ENCODE measurements at regions not wholly inside any gene's neighbourhood (a gene's known extent, or its start where the extent isn't known, plus 50 kb on each side); places are given as distances from the start of the nearest gene placed in this dataset.

DNA sequence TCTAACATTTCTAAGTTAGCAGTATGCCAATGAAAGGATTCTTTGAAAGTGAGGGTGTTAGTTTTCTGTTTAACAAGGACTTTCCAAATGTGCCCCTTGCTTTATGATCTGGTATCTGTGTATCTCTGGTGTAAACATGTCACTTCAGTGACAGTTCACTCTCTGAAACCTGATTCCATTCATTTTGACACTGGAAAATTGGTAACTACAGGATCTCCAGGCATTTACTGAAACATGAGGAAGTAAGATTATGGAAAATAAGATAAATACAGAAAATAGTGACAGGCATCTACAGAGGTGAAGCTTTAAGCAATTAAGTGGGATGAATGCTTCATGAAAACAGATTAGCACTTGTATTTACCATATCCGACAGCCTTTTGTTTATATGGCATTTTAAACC lies 101.6 kb upstream of the MYO16 start:
- no peak for DNase-seq (ENCODE audit: low read depth)

DNA sequence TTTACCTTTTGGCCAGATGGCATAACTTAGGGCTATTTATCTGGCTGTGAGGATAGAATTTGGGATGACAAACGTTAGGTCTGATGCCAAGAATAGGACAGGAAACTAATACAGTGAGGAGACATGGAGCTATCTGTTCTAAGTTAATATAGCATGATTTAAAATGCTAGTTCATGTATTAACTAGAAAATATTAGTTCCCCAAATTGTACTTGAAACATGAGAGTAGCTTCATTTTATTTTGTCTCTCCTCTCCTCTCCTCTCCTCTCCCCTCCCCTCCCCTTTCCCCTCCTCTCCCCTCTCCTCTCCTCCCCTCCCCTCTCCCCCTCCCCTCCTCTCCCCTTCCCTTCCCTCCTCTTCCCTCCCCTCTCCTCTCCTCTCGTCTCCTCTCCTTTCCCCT lies 101.1 kb upstream of the MYO16 start:
- DNase-seq (ENCODE audit: low read depth): no peak

DNA sequence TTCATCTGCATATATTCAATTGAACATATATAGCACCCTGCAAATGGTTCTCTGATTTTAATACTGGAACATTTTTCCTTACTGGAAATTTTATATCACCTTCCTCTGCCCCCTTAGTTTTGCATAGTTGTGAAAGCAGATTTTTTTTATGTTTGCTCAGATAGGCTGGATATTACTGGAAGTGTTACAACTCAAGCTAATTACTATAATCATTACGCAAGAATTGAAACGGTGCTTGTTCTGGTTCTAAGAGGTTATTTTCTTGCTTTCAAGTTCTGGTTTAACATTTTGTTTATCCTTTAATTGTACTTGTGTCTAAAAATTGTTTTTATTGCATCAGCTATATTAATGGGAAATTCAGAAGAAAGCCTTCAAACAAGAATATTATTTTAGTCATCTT lies 95.6 kb upstream of the MYO16 start:
- DNase-seq (ENCODE audit: low read depth): no peak

DNA sequence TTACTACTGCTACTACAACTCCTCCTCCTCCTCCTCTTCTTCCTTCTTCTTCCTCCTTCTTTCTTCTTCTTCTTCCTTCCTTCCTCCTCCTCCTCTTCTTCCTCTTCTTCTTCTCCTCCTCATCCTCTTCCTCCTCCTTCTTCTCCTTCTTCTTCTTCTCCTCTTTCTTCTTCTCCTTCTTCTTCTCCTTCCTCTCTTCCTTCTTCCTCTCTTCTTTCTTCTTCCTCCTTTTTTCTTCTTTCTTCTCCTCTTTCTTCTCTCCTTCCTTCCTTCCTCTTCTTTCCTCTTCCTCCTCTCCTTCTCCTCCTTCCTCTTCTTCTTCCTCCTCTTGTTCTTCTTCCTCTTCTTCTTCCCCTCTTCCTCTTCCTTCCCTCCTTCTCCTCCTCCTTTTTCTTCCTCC lies 94.7 kb upstream of the MYO16 start:
- DNase-seq (ENCODE audit: low read depth): no peak

DNA sequence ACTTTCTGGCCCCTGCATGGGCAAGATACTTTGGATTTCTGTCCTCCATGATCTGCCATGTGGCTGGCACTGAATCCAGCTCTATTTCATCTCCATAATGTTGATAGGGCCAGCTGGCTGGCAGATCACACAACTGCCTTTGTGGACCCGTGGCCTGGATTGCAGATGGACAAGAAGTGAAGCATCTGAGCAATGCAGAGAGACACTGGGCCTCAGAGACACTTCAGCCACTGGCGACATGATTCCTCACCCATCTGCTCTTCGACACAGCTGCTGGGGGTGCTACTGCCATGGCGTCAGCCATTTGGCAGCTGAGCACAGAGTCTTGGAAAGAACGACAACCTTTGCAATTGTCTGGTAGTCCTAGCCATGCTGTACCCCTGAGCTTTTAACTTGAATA lies 79.5 kb upstream of the MYO16 start:
- no peak for DNase-seq (ENCODE audit: low read depth)

DNA sequence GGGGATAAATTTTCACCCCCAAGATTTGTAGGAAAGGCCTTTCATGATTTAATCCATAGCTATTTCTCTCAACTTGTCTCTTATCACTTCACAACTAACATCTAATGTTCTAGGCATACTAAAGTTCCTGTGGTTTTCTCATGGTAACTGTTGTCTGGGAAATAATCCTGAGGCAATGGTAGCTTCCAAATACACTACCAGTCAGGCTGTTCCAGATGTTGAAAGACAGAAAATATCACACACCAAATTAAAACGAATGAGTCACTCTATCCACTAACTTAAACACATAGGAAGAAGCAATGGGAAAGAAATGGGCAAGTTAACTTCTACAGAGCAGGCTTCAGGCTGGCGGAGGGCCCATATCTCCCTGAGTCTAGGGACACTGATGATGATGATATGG lies 77.7 kb upstream of the MYO16 start:
- DNase-seq (ENCODE audit: low read depth): no peak

DNA sequence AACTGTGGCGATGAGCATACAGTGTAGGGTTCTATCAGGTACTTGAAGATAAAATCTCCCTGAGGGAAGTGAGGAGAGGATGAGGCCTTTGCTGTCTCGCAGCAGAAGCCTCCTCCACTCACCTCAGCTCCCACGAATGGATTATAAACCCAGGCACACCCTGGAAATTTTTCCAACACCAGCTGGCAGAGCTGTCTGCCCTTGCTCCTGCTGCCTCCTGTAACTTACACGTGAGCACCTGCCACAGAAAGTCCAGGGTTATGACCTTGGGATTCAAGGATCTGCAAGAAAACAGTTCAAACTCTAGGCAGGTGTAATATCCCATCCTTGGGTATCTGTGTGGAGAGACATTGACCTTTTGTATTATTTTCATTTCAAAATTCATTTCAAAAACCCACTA lies 70.9 kb upstream of the MYO16 start:
- no peak for DNase-seq (ENCODE audit: low read depth)

DNA sequence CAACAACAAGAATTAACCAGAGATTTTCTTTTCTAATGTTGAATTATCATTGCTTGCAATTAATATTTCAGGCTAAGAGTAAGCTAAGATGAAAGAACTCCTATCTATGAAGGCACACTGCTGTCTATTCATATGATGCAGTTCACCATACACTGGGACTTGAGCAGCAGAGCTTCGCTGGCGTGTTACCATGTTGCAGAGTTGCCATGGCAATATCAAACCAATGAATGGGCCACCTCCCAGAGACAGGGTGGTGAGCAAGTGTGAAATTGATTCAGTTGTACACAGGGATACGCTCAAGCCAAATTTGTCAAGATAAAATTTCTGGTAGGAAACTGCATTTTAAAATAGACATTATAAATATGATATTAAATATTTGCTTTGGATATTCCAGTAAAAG lies 69.3 kb upstream of the MYO16 start:
- no peak for DNase-seq (ENCODE audit: low read depth)

DNA sequence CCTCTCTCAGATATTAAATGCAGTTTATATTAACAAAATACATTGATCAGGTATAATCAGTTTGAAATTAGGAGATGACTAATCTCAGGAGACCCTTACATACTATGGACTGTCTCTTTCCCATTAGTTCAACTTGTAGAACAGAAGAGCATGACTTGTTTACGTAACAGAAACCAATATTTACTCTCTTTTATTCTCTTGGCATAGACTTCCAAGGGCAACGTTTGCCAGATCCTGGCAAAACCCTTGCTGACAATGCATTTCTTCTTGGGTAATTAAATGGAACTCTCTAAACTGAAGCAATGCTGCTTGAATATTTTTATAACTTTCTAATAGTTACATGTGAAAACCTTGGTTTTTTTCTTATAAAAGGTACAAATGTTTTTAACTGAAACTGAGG lies 68.3 kb upstream of the MYO16 start:
- no peak for DNase-seq (ENCODE audit: low read depth)

DNA sequence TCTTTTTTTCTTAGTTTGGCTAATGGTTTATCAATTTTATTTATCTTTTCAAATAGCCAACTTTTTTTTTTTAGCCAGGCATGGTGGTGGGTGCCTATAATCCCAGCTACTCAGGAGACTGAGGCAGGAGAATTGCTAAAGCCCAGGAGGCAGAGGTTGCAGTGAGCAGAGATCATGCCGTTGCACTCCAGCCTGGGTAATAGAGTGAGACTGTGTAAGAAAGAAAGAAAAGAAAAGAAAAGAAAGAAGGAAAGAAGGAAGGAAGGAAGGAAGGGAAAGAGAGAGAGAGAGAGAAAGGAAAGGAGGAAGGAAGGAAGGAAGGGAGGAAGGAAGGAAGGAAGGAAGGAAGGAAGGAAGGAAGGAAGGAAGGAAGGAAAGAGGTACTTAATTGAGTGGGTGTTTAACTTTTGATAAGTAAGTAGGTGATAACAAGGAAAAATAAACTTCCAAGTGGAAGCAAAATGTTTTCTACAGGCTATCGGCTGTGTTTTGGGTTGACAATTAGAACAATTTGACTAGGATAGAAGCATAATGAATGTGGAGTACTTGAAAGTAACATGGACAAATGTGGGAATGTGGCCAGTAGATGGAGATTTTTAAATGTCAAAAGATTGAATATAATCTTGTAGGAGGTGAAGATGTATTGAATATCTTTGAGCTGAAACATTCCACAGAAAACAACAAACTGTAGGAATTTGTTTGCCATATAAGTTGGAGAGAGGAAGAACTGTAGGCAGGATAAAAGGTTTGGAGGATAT lies 62.8 kb upstream of the MYO16 start:
- DNase-seq (ENCODE audit: low read depth): no peak

DNA sequence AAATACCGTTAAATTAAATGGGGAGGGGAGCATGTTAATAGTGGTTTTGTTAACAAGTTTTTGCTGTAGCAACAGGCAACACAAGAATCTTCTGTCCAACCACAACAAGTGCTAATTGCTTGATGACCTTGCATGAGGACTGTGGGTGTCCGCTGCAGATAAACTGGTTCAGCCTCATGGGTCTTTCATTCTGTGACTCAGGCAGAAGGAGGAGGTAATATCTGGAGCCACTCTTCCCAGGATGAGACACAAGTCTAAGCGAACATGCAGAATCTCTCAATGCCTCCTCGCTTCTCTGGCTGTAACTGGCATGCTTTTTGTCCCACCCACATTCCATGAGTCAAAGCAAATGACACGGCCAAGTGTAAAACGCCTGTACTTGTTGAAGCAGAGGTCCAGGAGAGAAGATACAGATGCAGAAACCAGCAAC lies 56.6 kb upstream of the MYO16 start:
- DNase-seq (ENCODE audit: low read depth): no peak

DNA sequence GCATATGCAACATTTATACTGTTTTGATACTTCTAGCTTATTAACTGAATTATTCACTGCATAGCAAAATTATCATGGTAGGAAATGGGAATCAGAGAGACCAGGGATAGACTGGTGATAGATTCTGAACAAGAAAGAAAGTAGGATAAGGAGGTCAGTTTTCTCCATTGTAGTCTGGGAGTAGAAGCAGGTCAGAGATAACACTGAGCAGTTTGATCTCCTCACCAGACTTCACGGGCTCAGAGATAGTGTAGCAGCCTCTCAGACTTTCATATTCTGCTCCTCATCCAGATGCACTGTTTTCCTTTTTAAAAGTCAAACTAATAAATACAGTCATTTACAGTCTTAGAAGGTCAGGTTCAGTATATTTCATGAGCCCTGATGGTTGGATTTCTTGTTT lies 56.0 kb upstream of the MYO16 start:
- DNase-seq (ENCODE audit: low read depth): no peak

DNA sequence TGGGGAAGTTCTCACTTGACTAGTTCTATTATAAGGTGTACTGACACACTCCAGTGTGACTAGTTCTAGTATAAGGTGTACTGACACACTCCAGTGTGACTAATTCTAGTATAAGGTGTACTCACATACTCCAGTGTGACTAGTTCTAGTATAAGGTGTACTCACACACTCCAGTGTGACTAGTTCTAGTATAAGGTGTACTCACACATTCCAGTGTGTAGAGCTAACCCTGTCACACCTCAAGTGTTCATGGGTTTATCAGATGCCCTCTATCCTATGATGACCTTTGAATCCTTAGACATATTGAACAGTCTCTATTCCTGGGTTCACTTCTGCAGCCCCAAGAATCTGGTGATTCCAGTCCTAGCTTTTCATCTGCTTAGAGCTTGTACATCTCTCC lies 54.6 kb upstream of the MYO16 start:
- DNase-seq (ENCODE audit: low read depth): no peak

DNA sequence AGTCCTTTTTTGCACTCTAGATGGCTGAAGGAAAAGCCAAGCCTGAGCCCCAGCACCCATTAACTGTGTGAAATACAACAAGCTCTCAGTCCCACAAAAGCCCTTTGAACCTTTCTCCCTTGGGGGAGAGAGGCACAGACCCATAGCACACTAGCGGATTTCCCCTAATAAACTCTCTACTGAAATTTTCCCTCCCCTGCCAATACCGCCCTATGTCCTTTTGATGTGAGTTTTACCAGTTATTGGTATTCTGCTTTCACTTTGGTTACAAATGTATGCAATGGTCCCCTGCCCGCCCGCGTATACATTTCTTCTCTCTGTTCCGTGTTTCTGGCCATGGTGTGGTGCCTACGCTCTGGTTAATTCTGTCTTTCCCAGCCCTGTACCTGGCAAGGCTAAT lies 54.0 kb upstream of the MYO16 start:
- DNase-seq (ENCODE audit: low read depth): no peak
